Tibial nerve (tissue), 3 donors: ENCODE measurements at regions not wholly inside any gene's neighbourhood (a gene's known extent, or its start where the extent isn't known, plus 50 kb on each side); places are given as distances from the start of the nearest gene placed in this dataset.

Source experiments
- CTCF ChIP-seq, 5 experiments: fragments of 200-600 bp in 3 of 5; fragments of 450-650 bp in 2 of 5; sonication (generic) in 3 of 5; IDR thresholded peaks; one replicate each; pipeline ENCODE4 v1.5.1; 2016 to 2019; ENCODE audit warnings: antibody characterized with exemption in 5 of 5, mild to moderate bottlenecking in 3 of 5, moderate library complexity in 2 of 5
- POLR2A ChIP-seq, 2 donors: fragments of 450-650 bp; IDR thresholded peaks; one replicate each; pipeline ENCODE4 v1.6.1; 2017; ENCODE audit warnings: antibody characterized with exemption in 2 of 2, mild to moderate bottlenecking in 2 of 2, moderate library complexity in 2 of 2

- TF ChIP-seq CTCF (IDR thresholded peaks at IDR 0.05) (no peak), POLR2A (IDR thresholded peaks at IDR 0.05) (no peak)
Observed at GRCh38 chr2:81984969-81985637, 1680.6 kb upstream of the LRRTM1 start.
